SU-DHL-6 (cell line): ENCODE measurements at regions not wholly inside any gene's neighbourhood (a gene's known extent, or its start where the extent isn't known, plus 50 kb on each side); places are given as distances from the start of the nearest gene placed in this dataset.

Experiments
- H2AFZ ChIP-seq: fragments of 200-600 bp; sonication (generic); 2 replicates; pipeline ENCODE4 v1.6.1; 2014; ENCODE audit warnings: low read depth, mild to moderate bottlenecking, moderate library complexity, mixed read lengths, antibody characterized with exemption, low read length; ENCODE audit not compliant: severe bottlenecking
- H3F3A ChIP-seq: fragments of 200-600 bp; shearing (Covaris generic); 2 replicates; pipeline ENCODE4 v1.6.0; 2016; ENCODE audit warnings: antibody characterized with exemption, mild to moderate bottlenecking; ENCODE audit not compliant: insufficient read depth
- H3K27ac ChIP-seq: fragments of 200-600 bp; sonication (generic); 2 replicates; pipeline ENCODE4 v1.5.1; 2016; ENCODE audit warnings: low read depth, mild to moderate bottlenecking, low read length, moderate library complexity, mixed read lengths
- H3K27me3 ChIP-seq: fragments of 200-600 bp; sonication (generic), shearing (Covaris generic); 2 replicates; pipeline ENCODE4 v1.6.0; 2014; ENCODE audit warnings: mild to moderate bottlenecking, low read length
- H3K36me3 ChIP-seq: fragments of 200-600 bp; sonication (generic); 2 replicates; pipeline ENCODE4 v1.6.1; 2014; ENCODE audit warnings: mild to moderate bottlenecking, low read length, mixed read lengths
- H3K4me2 ChIP-seq: fragments of 300-600, 200-600 bp; shearing (Covaris generic), sonication (generic); 2 replicates; pipeline ENCODE4 v1.6.0; 2014; ENCODE audit warnings: low read length, low read depth, mild to moderate bottlenecking; ENCODE audit not compliant: poor library complexity, severe bottlenecking
- H3K4me3 ChIP-seq: fragments of 200-600 bp; sonication (generic); 2 replicates; pipeline ENCODE4 v1.5.1; 2014; ENCODE audit warnings: antibody characterized with exemption, low read length, mild to moderate bottlenecking, mixed read lengths; ENCODE audit not compliant: insufficient read depth, poor library complexity, severe bottlenecking
- H3K79me2 ChIP-seq: fragments of 200-600 bp; sonication (generic); 2 replicates; pipeline ENCODE4 v1.6.1; 2014; ENCODE audit warnings: mild to moderate bottlenecking, low read length, moderate library complexity; ENCODE audit not compliant: insufficient read depth
- H3K9ac ChIP-seq: fragments of 200-600 bp; sonication (generic); 2 replicates; pipeline ENCODE4 v1.7.0; 2014; ENCODE audit warnings: mild to moderate bottlenecking, low read length
- H3K9me2 ChIP-seq: fragments of 200-600 bp; sonication (generic); replicated peaks from 2 replicates; pipeline ENCODE4 v1.6.1; 2014; ENCODE audit warnings: low read length; ENCODE audit not compliant: insufficient read depth
- H3K9me3 ChIP-seq: fragments of 200-600 bp; sonication (generic); 2 replicates; pipeline ENCODE4 v1.6.1; 2014; ENCODE audit warnings: low read length, mixed read lengths; ENCODE audit not compliant: insufficient read depth
- H4K20me1 ChIP-seq: fragments of 200-600 bp; sonication (generic); 2 replicates; pipeline ENCODE4 v1.6.1; 2014; ENCODE audit warnings: low read depth, mild to moderate bottlenecking, antibody characterized with exemption, low read length, moderate library complexity, mixed read lengths
- EZH2phosphoT487 ChIP-seq: fragments of 200-600 bp; sonication (generic), shearing (Covaris generic); conservative IDR thresholded peaks from 2 replicates; pipeline ENCODE4 v1.6.1; 2018; ENCODE audit warnings: mild to moderate bottlenecking, antibody characterized with exemption, low read length, moderate library complexity, mixed read lengths
- TF ChIP-seq, protein P1 (sequence below): fragments of 200-600 bp; sonication (generic); IDR thresholded peaks from one replicate; pipeline ENCODE4 v1.5.1; 2017; ENCODE audit warnings: antibody characterized with exemption, mild to moderate bottlenecking, low read length, moderate library complexity; ENCODE audit not compliant: insufficient read depth, poor library complexity, severe bottlenecking

DNA sequence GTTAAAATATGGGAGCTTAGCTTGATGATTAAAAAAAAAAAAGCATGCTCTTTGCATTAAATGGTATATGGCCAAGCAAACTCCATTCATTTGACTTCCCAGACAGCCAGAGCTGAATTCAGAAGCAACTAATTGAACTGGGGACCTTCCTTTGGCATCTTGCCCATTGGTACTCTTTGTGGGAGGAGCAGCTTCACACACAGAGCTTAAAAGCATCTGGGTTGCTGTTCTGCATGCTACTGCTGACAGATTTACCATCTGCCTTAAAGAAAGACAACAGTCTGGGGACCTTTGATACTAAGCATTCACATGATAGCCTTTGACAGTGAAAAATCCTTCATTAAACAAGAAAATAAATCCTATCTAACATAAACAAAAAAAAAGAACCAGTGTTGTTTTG is 977.9 kb downstream of the TMTC2 start:
- Histone ChIP-seq H3K4me2 (no peak overlapping the region), H3K4me3 (no peak overlapping the region), H2AFZ (peak overlapping the region; percentile 55), H3K36me3 (no peaks in the 10 kb centered on the region), H3K27ac (no peak overlapping the region), H3K27me3 (no peaks in the 10 kb centered on the region), H3K9ac (no peak overlapping the region), H4K20me1 (no peaks in the 10 kb centered on the region), H3K9me2 (no peaks in the 10 kb centered on the region), H3K79me2 (no peaks in the 10 kb centered on the region), H3F3A (no peaks in the 10 kb centered on the region), H3K9me3 (no peaks in the 10 kb centered on the region)
- no peak for TF ChIP-seq EZH2phosphoT487
- TF ChIP-seq, protein P1, sequence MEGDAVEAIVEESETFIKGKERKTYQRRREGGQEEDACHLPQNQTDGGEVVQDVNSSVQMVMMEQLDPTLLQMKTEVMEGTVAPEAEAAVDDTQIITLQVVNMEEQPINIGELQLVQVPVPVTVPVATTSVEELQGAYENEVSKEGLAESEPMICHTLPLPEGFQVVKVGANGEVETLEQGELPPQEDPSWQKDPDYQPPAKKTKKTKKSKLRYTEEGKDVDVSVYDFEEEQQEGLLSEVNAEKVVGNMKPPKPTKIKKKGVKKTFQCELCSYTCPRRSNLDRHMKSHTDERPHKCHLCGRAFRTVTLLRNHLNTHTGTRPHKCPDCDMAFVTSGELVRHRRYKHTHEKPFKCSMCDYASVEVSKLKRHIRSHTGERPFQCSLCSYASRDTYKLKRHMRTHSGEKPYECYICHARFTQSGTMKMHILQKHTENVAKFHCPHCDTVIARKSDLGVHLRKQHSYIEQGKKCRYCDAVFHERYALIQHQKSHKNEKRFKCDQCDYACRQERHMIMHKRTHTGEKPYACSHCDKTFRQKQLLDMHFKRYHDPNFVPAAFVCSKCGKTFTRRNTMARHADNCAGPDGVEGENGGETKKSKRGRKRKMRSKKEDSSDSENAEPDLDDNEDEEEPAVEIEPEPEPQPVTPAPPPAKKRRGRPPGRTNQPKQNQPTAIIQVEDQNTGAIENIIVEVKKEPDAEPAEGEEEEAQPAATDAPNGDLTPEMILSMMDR: no peak

DNA sequence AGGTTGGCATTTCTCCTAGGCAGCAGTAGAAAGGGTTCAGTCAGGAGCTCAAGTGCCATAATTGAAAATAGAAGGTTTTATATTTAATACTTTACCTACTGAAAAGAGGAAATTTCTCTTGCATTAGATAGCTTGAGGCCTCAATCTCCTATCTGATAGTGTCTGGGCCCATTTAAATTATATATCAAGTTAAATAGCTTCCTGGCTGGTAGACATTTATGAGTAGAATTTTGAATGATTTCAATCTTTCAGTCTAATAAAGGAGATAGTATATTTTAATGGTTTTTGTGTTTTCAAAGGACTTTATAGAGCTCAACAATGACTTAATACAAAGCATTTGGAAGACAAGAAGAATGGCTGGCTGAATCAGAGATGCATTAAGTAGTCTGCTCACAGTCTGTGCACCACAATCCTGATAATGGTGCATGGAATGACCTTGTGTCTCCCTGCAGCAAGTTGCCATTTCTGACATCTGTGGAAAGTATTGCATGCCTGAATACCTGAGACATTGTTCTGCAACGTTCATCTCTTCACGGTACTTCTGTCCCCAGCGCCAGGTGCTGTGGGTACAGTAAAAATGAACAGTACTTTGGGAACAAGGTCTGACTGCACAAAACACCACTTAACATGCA is 974.1 kb downstream of the TMTC2 start:
- H3K9ac ChIP-seq: no peak overlapping the region
- no peaks in the 10 kb centered on the region for H3K9me3 ChIP-seq
- H4K20me1 ChIP-seq: no peaks in the 10 kb centered on the region
- H3K36me3 ChIP-seq: no peaks in the 10 kb centered on the region
- no peaks in the 10 kb centered on the region for H3K27me3 ChIP-seq
- no peaks in the 10 kb centered on the region for H3K9me2 ChIP-seq
- H3K4me3 ChIP-seq: no peak overlapping the region
- H3F3A ChIP-seq: no peaks in the 10 kb centered on the region
- no peak for TF ChIP-seq EZH2phosphoT487
- TF ChIP-seq, protein P1: no peak
- H3K27ac ChIP-seq: no peak overlapping the region
- H3K79me2 ChIP-seq: no peaks in the 10 kb centered on the region
- H3K4me2 ChIP-seq: no peak overlapping the region
- H2AFZ ChIP-seq: peak overlapping the region; percentile 65

DNA sequence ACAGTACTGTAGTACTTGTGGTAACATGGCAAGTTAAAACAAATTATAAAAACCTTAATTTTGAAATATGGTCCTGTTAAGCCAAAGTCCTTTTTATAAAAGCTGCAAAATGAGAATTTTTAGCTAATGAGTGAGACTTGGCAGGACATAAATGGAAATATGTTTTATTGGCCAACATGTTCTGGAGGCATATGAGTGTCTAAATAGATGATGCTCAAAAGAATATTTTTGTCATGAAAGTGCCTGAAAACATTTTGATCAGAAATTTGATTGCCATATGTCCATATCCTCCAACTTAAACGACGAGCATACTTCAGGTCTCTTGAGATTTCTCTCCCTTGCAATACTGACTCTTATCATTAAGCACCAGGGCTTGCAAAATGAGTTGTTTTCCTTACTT is 972.6 kb downstream of the TMTC2 start:
- H2AFZ ChIP-seq: peak overlapping the region; percentile 7
- H3K9me2 ChIP-seq: no peaks in the 10 kb centered on the region
- no peaks in the 10 kb centered on the region for H3K79me2 ChIP-seq
- H3K27me3 ChIP-seq: no peaks in the 10 kb centered on the region
- no peak overlapping the region for H3K4me3 ChIP-seq
- no peak overlapping the region for H3K9ac ChIP-seq
- H3K4me2 ChIP-seq: no peak overlapping the region
- no peaks in the 10 kb centered on the region for H3K36me3 ChIP-seq
- no peaks in the 10 kb centered on the region for H3F3A ChIP-seq
- no peaks in the 10 kb centered on the region for H3K9me3 ChIP-seq
- H4K20me1 ChIP-seq: no peaks in the 10 kb centered on the region
- TF ChIP-seq, protein P1: no peak
- TF ChIP-seq EZH2phosphoT487: no peak
- H3K27ac ChIP-seq: no peak overlapping the region
